HG03060 (cell line): ENCODE measurements at regions not wholly inside any gene's neighbourhood (a gene's known extent, or its start where the extent isn't known, plus 50 kb on each side); places are given as distances from the start of the nearest gene placed in this dataset.

Experiments
- ATAC-seq: cut with Tn5 transposase; IDR thresholded peaks from one replicate; pipeline ENCODE4 v1.9.1; 2021; ENCODE audit warnings: low read depth, moderate number of reproducible peaks; ENCODE audit not compliant: unreplicated experiment

- ATAC-seq = no peak
These were observed 85.6 kb downstream of the FOXL1 start for GRCh38 chr16:86663685-86664521.

DNA sequence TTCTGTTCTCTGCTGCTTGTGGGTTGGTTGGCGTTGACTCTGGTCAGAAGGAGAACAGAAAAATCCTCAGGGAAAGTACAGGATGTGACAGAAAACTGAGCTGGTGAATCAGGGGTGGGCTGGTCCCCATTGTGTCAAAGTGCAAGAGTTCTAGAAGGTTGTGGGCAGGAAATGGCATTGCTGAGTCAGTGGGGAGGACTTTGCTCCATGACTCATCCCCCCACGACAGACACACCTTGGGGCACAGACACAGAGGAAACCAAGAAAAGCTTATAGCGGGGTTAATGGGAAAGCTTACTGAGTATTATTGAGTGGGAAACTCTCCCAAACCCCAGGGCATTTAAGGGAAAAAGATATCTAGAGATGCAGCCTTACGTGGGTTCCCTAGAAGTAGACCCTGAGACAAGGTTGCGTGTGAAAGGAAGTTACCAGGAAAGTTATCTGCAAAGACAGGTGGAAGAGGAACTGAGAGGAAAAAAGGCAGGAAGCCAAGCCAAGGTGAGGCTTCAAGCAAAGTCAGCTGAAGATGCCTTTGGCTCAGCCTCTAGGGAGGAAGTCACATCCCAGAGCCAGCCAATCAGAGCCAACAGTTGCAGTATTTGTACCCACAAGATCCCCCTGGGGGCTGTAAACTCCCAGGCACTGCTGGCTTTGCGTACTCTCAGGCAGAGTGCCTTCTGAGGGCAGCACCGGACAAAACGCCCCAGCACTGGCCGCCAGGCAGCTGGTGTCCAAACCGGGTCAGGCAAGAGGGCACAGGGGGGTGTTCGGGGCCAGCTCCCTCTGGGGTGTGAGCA lies 86.4 kb downstream of the FOXL1 start:
- ATAC-seq = peak; percentile 77

- ATAC-seq = no peak
These were observed 86.9 kb downstream of the FOXL1 start for GRCh38 chr16:86665319-86665675.

GRCh38 chr16:86665929-86666328 lies 87.6 kb downstream of the FOXL1 start:
- no peak for ATAC-seq

- ATAC-seq = no peak
These were observed 88.7 kb downstream of the FOXL1 start for GRCh38 chr16:86667035-86667434.

GRCh38 chr16:86668136-86668910 lies 90.0 kb downstream of the FOXL1 start:
- no peak for ATAC-seq

GRCh38 chr16:86669285-86669805 lies 91.0 kb downstream of the FOXL1 start:
- no peak for ATAC-seq

GRCh38 chr16:86669937-86670749 lies 91.8 kb downstream of the FOXL1 start:
- no peak for ATAC-seq

GRCh38 chr16:86670750-86671234 lies 92.4 kb downstream of the FOXL1 start:
- no peak for ATAC-seq

- no peak for ATAC-seq
These were observed 93.3 kb downstream of the FOXL1 start for GRCh38 chr16:86671486-86672178.

- no peak for ATAC-seq
These were observed 94.0 kb downstream of the FOXL1 start for GRCh38 chr16:86672179-86672863.

GRCh38 chr16:86673090-86673955 lies 95.0 kb downstream of the FOXL1 start:
- no peak for ATAC-seq

GRCh38 chr16:86673956-86674453 lies 95.7 kb downstream of the FOXL1 start:
- ATAC-seq = no peak

DNA sequence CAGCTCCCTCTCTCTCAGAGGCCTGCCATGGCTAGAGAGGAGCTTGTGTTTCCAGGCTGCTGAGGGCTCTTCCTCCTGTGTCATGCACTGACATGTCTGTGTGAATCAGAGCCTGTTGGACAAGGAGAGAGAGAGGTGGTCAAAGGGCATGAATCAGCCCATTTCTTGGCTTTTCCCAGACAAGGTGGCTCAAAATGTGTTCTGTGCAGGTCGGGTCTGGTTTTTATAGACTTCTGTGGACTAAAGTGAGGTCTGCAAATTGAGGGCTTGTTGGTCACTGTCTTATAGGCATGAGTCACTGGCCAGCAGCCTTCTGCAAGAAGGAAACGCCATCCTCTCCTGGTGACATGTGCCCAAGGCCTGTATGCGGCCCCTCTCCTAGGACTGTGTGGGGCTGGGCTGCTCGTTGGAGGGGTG lies 97.9 kb downstream of the FOXL1 start:
- ATAC-seq = no peak

- ATAC-seq = no peak
These were observed 101.1 kb downstream of the FOXL1 start for GRCh38 chr16:86679490-86679889.

DNA sequence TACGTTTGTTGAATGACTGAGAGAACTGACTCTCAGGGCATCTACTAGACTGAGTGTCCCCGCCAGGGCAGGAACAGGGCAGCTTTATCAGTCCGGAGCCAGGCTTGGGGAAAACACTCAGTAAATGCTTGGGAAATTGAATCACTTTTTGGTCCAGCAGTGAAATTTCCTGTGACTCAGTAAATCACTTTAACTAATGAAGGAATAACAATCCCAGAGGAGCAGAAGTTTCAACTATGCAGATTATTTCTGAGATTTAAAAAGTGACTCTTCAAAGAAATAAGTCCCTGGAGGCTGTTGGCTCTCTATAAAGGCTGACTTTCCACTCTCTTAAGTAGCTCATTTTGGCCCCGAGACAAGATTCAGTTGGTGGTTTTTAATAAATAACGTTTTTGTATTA lies 101.8 kb downstream of the FOXL1 start:
- ATAC-seq = no peak

DNA sequence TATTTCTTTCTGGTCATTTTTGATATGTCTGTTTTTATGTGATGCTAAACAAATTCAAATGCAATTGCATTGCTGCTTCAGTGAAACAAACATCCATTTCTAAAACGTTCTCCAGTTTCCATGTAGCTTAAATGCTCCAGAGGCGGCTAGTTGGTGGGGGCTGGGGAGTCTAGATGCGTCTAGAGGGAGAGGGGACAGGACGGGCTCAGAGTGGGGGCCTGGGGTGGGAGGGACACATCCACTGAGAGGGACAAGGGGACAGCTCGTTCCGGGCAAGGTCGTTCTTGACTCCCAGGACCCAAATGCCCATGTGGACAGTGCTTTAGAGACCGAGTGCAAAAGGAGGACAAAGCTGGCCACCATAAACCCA lies 102.3 kb downstream of the FOXL1 start:
- no peak for ATAC-seq
